Activated T-cell treated with anti-CD3 and anti-CD28 coated beads, Interleukin-2, amount 50 U/mL, for 1 hour (primary cell): ENCODE measurements at regions not wholly inside any gene's neighbourhood (a gene's known extent, or its start where the extent isn't known, plus 50 kb on each side); places are given as distances from the start of the nearest gene placed in this dataset.

ENCODE experiments used
- DNase-seq: peaks from one replicate; pipeline ENCODE4 v3.0.0-alpha.2; 2020

DNA sequence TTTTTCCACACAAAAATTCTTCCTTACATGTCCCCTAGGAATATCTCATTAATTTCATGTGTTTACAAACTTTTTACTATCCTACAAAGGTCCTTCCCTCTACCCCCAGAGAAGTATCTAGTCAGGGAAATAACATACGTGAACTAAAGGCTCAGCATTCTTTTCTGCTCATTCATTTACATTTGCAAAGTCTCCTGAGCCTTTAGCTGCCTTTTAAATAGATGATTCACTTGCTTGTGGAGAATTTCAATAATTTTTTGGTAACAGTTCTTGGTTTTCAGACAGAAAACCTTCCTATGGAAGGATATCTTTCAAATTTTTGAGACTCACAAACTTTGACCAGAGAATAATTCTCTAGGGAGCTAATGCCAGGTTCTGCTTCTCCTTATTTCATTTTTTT, 81.5 kb upstream of the RMDN2 start:
- no peak for DNase-seq

GRCh38 chr2:37846207-37846606, 78.9 kb upstream of the RMDN2 start:
- no peak for DNase-seq

DNA sequence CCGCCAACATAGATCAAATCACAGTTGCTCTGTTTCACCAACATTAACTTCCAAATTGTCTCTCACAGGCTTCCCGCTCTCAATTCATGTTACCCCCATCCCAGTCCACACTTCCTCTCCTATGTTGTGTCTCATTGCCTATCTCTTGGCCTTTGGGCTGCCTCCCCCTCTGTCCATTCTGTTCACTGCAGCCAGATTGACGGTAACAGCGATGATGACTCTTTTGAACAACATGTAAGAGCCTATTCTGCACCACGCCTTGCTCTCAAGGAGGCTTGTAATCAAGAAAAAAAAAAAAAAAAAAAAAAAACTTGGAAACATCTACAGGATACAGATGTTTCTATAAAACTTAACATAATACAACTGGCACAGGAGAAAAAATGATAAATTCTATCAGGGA, 77.3 kb upstream of the RMDN2 start:
- DNase-seq = no peak

DNA sequence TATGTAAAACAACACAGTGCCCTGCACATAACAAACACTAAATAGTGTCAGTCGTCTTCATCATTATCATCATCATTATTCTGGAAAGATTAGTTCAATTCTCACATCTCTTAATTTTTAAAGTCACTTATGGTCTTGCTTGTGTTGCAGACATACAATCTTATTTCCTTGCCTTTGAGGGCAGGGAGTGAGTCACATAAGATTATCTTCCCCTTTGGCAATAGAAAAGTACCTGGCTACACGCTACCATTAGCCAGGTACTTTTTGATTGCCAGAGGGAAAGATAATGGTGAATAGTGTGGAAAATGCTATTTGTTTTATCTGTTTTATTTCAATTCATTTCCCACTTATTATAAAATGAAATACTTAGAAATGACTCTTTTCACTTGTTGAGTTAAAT, 76.6 kb upstream of the RMDN2 start:
- DNase-seq = no peak

GRCh38 chr2:37849911-37850310, 75.2 kb upstream of the RMDN2 start:
- DNase-seq = no peak

GRCh38 chr2:37851428-37851827, 73.7 kb upstream of the RMDN2 start:
- no peak for DNase-seq

- no peak for DNase-seq
These were observed 73.1 kb upstream of the RMDN2 start for GRCh38 chr2:37851828-37852584.

GRCh38 chr2:37852585-37853014, 72.5 kb upstream of the RMDN2 start:
- DNase-seq = no peak

DNA sequence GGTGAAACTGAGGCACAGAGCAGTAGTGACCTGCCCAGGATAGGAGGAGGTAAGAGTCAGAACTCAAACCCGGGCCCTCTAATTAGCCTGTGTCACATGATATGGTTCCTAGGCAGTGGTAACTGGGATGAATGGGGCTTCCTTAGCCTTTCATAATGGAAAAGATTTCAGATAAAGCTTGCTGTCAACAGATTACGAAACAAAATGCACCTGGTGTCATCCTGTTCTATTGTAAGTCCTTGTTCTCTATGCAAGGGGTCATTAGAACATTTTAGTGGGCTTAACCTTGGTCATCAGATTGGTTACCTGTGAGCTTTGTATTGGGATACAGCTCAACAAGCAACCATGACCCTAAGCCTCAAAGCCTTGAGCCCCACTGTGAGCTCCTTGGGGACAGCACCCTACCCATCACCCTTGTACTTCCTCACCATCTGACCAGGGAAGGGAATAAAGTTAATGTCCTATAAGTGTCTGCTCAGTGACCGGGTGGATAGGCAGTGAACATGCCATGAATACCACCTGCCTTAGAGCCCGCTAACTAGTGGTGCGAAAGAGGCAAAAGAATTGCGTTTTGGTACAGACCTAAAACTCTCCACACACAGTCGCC, 70.3 kb upstream of the RMDN2 start:
- DNase-seq = no peak

- no peak for DNase-seq
These were observed 69.6 kb upstream of the RMDN2 start for GRCh38 chr2:37855283-37856041.

- no peak for DNase-seq
These were observed 68.9 kb upstream of the RMDN2 start for GRCh38 chr2:37856101-37856751.

- no peak for DNase-seq
These were observed 67.3 kb upstream of the RMDN2 start for GRCh38 chr2:37857575-37858399.

DNA sequence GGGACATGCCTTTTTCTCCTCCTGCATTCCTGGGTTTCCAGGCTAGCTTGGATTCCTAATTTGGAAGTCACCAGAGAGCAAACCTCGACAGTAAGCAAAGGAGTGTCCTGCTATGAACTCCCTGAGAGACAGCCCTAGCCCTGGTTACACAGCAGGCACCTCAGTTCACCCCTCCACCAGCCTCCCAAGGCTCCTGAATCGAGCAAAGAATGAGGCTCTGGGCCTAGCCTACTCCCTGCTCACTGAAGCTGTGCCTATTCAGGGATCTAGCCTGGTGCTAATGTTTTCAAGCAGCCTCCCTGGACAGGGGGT, 66.7 kb upstream of the RMDN2 start:
- DNase-seq = no peak

GRCh38 chr2:37858725-37859267, 66.3 kb upstream of the RMDN2 start:
- no peak for DNase-seq

DNA sequence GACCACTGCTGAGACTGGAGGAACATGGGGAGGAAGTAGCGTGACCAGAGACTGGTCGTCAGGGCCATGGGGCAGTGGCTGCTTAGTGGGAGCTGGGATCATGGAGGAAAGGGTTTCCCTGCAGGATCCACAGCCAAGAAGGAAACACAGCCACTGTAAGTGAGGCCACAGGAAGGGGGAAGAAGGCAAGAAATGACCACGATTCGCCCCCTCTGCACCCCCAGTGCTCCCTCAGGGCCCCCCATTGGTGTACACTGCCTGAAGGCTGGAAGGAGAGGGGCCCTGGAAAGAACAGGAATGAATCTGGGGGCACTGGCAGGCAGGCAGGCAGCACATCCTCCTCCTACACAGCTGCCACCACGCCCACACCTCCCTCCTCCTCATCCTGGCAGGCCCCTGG, 62.5 kb upstream of the RMDN2 start:
- no peak for DNase-seq

GRCh38 chr2:37864217-37864616, 60.9 kb upstream of the RMDN2 start:
- DNase-seq = no peak

- DNase-seq = no peak
These were observed 59.4 kb upstream of the RMDN2 start for GRCh38 chr2:37865640-37866039.

- DNase-seq = no peak
These were observed 58.7 kb upstream of the RMDN2 start for GRCh38 chr2:37866171-37866934.

GRCh38 chr2:37867166-37867565, 57.9 kb upstream of the RMDN2 start:
- DNase-seq = no peak

- DNase-seq = no peak
These were observed 56.2 kb upstream of the RMDN2 start for GRCh38 chr2:37868866-37869265.

GRCh38 chr2:37869304-37869703, 55.8 kb upstream of the RMDN2 start:
- no peak for DNase-seq

DNA sequence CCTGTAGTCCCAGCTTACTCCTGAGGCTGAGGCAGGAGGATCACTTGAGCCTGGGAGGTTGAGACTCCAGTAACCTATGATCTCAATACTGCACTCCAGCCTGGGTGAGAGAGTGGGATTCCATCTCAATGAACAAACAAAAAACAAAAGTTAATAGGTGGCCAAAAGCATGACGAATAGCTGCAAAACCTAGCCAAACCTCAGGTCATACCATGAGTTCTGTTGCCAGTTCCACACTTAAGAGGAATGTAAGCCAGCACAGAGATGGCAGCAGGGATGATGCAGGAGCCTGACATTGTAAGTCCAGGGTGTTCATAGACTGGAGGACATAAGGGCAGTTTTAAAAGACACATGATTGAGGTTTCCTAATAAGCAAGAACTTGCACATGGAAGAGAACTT, 55.3 kb upstream of the RMDN2 start:
- no peak for DNase-seq
